Psoas muscle (tissue), 7 donors: ENCODE measurements at regions not wholly inside any gene's neighbourhood (a gene's known extent, or its start where the extent isn't known, plus 50 kb on each side); places are given as distances from the start of the nearest gene placed in this dataset.

Experiments used
- ATAC-seq, 4 donors: fragments of 200-7000 bp; cut with Tn5 transposase; one replicate each; pipeline ENCODE4 v1.9.1; 2020; ENCODE audit warnings: moderate library complexity in 3 of 4, mild to moderate bottlenecking in 2 of 4
- DNase-seq, 2 donors: peaks; one replicate each; pipeline ENCODE4 v3.0.0-alpha.2; 2020
- H3K27ac ChIP-seq: fragments of 200-600 bp; one replicate; pipeline ENCODE4 v1.8.0; 2022
- H3K27me3 ChIP-seq, 3 donors: fragments of 200-600 bp in 1 of 3; one replicate each; pipeline versions ENCODE4 v1.6.1 to v1.8.0; 2013 to 2022; ENCODE audit warnings: low read length in 2 of 3, mild to moderate bottlenecking in 2 of 3, moderate library complexity in 1 of 3; ENCODE audit not compliant: insufficient read depth in 3 of 3
- H3K36me3 ChIP-seq, 2 donors: fragments of 200-600 bp in 1 of 2; one replicate each; pipeline versions ENCODE4 v1.6.1 to v1.8.0; 2013 to 2022; ENCODE audit warnings: low read depth in 1 of 2, mild to moderate bottlenecking in 1 of 2, moderate library complexity in 1 of 2; ENCODE audit not compliant: insufficient read depth in 1 of 2
- H3K4me1 ChIP-seq: fragments of 200-600 bp; one replicate; pipeline ENCODE4 v1.8.0; 2022
- H3K4me3 ChIP-seq: fragments of 200-600 bp; one replicate; pipeline ENCODE4 v1.8.0; 2022; ENCODE audit warnings: mild to moderate bottlenecking
- H3K9me3 ChIP-seq: fragments of 200-600 bp; one replicate; pipeline ENCODE4 v1.8.0; 2022
- CTCF ChIP-seq: fragments of 200-600 bp; IDR thresholded peaks from one replicate; pipeline ENCODE4 v1.8.0; 2022; ENCODE audit warnings: antibody characterized with exemption
- WGBS, 3 donors: extraction: QIAGEN DNeasy Blood & Tissue Kit; methylation state at CpG; one replicate each; pipeline versions ENCODE4 v1.1.6 to v1.1.7; 2013; 5-methylcytosine and 5-hydroxymethylcytosine counted together
- intact Hi-C, 2 donors: fragments of 100-400 bp; cut with DNase I; formaldehyde crosslinking; loops; one replicate each; pipeline versions ENCODE4 v1.11.0 to v1.14.2; 2022
- donor health status: healthy with polysubstance abuse.
- donor health status: DM: no; HTN: no; CAD: no; lungs with moderate emphysema.
- donor health status: Bipolar disorder and iron deficiency.
- donor health status: healthy.
- donor health status: DM: yes; HTN: yes; CAD: no.
- donor health status: DM: no; HTN: no; CAD: no.
- donor health status: DM: yes; HTN: yes; CAD: no.

GRCh38 chr4:36494016-36494415, 212.6 kb downstream of the DTHD1 start:
- intact Hi-C loops: no loop called here
- no peaks in the 10 kb centered on the region for H3K9me3 ChIP-seq
- H3K36me3 ChIP-seq: no peaks in the 10 kb centered on the region
- no peaks in the 10 kb centered on the region for H3K4me1 ChIP-seq
- ATAC-seq (no peak), DNase-seq (no peak)
- H3K4me3 ChIP-seq: no peak overlapping the region
- WGBS, 3 donors: 57 to 73% (median 65%) methylated on average over 2 of the region's 2 CpGs
- no peak overlapping the region for H3K27ac ChIP-seq
- H3K27me3 ChIP-seq: no peaks in the 10 kb centered on the region
- no peak for TF ChIP-seq CTCF

- ATAC-seq (no peak), DNase-seq (no peak)
- Histone ChIP-seq H3K36me3 (no peaks in the 10 kb centered on the region), H3K27ac (no peak overlapping the region), H3K9me3 (no peaks in the 10 kb centered on the region), H3K27me3 (no peaks in the 10 kb centered on the region), H3K4me1 (no peaks in the 10 kb centered on the region), H3K4me3 (no peak overlapping the region)
- WGBS, 3 donors: 45 to 54% (median 47%) methylated on average over 2 of the region's 2 CpGs
- TF ChIP-seq CTCF: no peak
- intact Hi-C loops: no loop called here
Observed at GRCh38 chr4:36494747-36495146, 213.3 kb downstream of the DTHD1 start.

DNA sequence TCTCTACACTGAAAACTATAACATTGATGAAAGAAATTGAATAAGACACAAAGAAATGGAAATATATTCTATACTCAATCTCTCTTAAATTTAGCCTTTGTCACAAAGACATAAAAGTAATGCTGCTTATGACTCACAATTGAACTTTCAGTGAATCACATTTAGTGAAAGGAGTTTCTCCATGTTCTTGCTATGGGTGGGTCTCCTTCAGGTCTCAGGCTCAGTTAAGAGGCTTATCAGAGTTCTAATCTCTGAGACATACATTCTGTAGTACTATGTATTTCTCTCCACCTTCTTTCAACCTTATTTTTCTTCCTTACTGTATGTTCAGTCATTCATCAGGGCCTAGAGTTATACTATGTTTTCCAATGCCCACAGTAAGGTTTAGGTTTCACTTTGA, 220.9 kb downstream of the DTHD1 start:
- no peak overlapping the region for H3K27ac ChIP-seq
- no peaks in the 10 kb centered on the region for H3K27me3 ChIP-seq
- DNase-seq: no peak
- no peak for ATAC-seq
- no peaks in the 10 kb centered on the region for H3K4me1 ChIP-seq
- no peaks in the 10 kb centered on the region for H3K9me3 ChIP-seq
- no peaks in the 10 kb centered on the region for H3K36me3 ChIP-seq
- intact Hi-C loops: no loop called here
- no peak for TF ChIP-seq CTCF
- H3K4me3 ChIP-seq: no peak overlapping the region

DNA sequence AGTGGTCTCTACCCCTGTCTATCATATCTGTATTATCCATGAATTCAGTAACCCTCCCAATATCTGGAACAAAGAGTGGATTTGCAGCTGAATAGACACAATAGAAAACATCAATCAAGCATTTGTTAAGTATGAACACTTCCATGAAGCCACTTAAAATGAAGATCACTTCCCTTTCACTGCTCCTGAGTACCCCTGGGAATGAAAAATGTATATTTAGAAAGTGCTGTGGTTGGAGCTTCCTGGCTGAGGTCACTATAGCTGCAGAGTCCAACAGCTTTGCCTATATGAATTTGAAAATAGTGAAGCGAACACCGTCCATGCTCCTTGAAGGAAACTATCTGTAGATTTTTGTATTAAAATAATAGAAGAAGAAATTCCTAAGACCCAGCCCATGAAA, 227.0 kb downstream of the DTHD1 start:
- DNase-seq: no peak
- intact Hi-C loops: no loop called here
- no peaks in the 10 kb centered on the region for H3K9me3 ChIP-seq
- H3K27ac ChIP-seq: no peak overlapping the region
- H3K4me1 ChIP-seq: no peaks in the 10 kb centered on the region
- WGBS, 3 donors: 59 to 64% (median 62%) methylated on average over 2 of the region's 2 CpGs
- H3K36me3 ChIP-seq: no peaks in the 10 kb centered on the region
- no peak for TF ChIP-seq CTCF
- no peak overlapping the region for H3K4me3 ChIP-seq
- H3K27me3 ChIP-seq: no peaks in the 10 kb centered on the region
- ATAC-seq: no peak

DNA sequence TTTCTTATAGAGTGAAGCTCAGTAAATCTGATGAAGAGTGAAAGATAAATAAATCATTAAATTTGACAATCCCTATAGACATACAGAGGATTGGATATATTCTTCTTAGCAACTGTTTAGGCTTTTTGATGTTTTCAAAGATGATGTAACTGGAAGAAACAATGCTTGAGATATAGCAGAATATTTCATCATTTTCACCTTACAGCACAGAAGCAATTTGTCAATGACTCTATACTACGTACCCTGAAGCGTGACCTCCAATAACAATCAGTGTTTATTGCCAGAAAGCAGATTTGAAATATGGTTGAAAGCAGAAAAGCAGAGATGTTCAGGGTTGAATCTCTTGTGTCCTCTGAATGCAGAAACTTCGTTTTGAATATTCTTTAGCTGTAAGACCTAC, 228.4 kb downstream of the DTHD1 start:
- DNase-seq: no peak
- no peak overlapping the region for H3K27ac ChIP-seq
- H3K36me3 ChIP-seq: no peaks in the 10 kb centered on the region
- WGBS, 3 donors: 58 to 64% (median 60%) methylated on average over 3 of the region's 3 CpGs
- intact Hi-C loops: no loop called here
- no peaks in the 10 kb centered on the region for H3K4me1 ChIP-seq
- TF ChIP-seq CTCF: no peak
- H3K9me3 ChIP-seq: no peaks in the 10 kb centered on the region
- ATAC-seq: no peak
- H3K4me3 ChIP-seq: no peak overlapping the region
- no peaks in the 10 kb centered on the region for H3K27me3 ChIP-seq
